Hepatocyte (in vitro differentiated cells): ENCODE measurements at regions not wholly inside any gene's neighbourhood (a gene's known extent, or its start where the extent isn't known, plus 50 kb on each side); places are given as distances from the start of the nearest gene placed in this dataset.

Experiments
- DNase-seq: peaks from one replicate; pipeline ENCODE4 v3.0.0-alpha.2; 2016; ENCODE audit warnings: low spot score
- H2AFZ ChIP-seq: fragments of 200-600 bp; sonication (generic); 2 replicates; pipeline ENCODE4 v1.6.0; 2016; ENCODE audit warnings: antibody characterized with exemption, mild to moderate bottlenecking
- H3K27ac ChIP-seq: fragments of 200-600 bp; sonication (generic); 2 replicates; pipeline ENCODE4 v1.5.1; 2016; ENCODE audit warnings: mild to moderate bottlenecking
- H3K27me3 ChIP-seq: fragments of 200-600 bp; sonication (generic); 2 replicates; pipeline ENCODE4 v1.6.1; 2016
- H3K36me3 ChIP-seq: fragments of 200-600 bp; sonication (generic); replicated peaks from 2 replicates; pipeline ENCODE4 v1.5.1; 2016; ENCODE audit warnings: low read depth; ENCODE audit not compliant: insufficient read depth
- H3K4me1 ChIP-seq: fragments of 200-600 bp; sonication (generic); 2 replicates; pipeline ENCODE4 v1.5.1; 2016; ENCODE audit warnings: mild to moderate bottlenecking, moderate library complexity; ENCODE audit not compliant: insufficient read depth
- H3K4me2 ChIP-seq: fragments of 200-600 bp; sonication (generic); 2 replicates; pipeline ENCODE4 v1.6.0; 2016
- H3K4me3 ChIP-seq: fragments of 200-600 bp; sonication (generic); 2 replicates; pipeline ENCODE4 v1.5.1; 2016; ENCODE audit warnings: mild to moderate bottlenecking
- H3K79me2 ChIP-seq: fragments of 200-600 bp; sonication (generic); 2 replicates; pipeline ENCODE4 v1.6.0; 2017; ENCODE audit warnings: mild to moderate bottlenecking
- H3K9me2 ChIP-seq: fragments of 200-600 bp; sonication (generic); replicated peaks from 2 replicates; pipeline ENCODE4 v1.6.0; 2017; ENCODE audit warnings: mild to moderate bottlenecking; ENCODE audit not compliant: insufficient read depth
- H3K9me3 ChIP-seq: fragments of 200-600 bp; sonication (generic); 2 replicates; pipeline ENCODE4 v1.5.1; 2016; ENCODE audit warnings: low read depth, mild to moderate bottlenecking
- H4K20me1 ChIP-seq: fragments of 200-600 bp; sonication (generic); 2 replicates; pipeline ENCODE4 v1.6.0; 2016; ENCODE audit warnings: mild to moderate bottlenecking; ENCODE audit not compliant: insufficient read depth, poor library complexity, severe bottlenecking
- EZH2 ChIP-seq: fragments of 200-600 bp; sonication (generic); IDR thresholded peaks from 2 replicates; pipeline ENCODE4 v1.6.1; 2016; ENCODE audit warnings: antibody characterized with exemption, mild to moderate bottlenecking, borderline replicate concordance
- EZH2phosphoT487 ChIP-seq: fragments of 200-600 bp; sonication (generic); IDR thresholded peaks from one replicate; pipeline ENCODE4 v1.6.1; 2018; ENCODE audit warnings: antibody characterized with exemption, mild to moderate bottlenecking, low read depth, moderate library complexity; ENCODE audit not compliant: unreplicated experiment, severe bottlenecking
- whole genome bisulfite sequencing: methylation state at CpG from one replicate; pipeline ENCODE4 v1.1.6; 2016; ENCODE audit warnings: low lambda C conversion rate; ENCODE audit errors: missing lambda C conversion rate; 5-methylcytosine and 5-hydroxymethylcytosine counted together
- TF ChIP-seq, protein P1 (sequence below): fragments of 200-600 bp; sonication (generic); IDR thresholded peaks from 2 replicates; pipeline ENCODE4 v1.5.1; 2016; ENCODE audit warnings: antibody characterized with exemption, mild to moderate bottlenecking; ENCODE audit not compliant: poor library complexity

DNA sequence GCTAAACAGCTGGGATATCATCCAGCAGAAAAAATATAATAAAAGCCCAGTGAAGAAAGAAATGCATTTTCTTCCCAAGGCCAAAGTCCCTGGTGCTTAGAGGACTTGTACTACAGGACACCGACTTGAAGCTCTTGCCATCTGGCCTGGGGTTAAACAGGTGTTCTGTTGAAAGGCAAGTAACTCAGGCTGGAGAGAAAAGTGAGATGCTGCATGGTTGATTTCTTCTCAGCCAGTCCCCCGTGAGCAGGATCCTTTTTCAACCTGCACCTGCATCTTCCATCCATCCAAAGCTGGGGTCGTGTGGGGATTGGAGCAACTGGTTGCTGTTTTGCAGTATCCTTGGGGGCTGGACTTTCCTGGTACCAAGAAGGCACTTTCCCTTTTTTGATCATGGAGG, 146.1 kb upstream of the RPS23 start:
- no peak for DNase-seq
- no peaks in the 10 kb centered on the region for H3K9me3 ChIP-seq
- H3K27me3 ChIP-seq = no peaks in the 10 kb centered on the region
- WGBS = 69% methylated on average over 3 of the region's 3 CpGs
- no peaks in the 10 kb centered on the region for H3K9me2 ChIP-seq
- no peak overlapping the region for H3K4me3 ChIP-seq
- no peak overlapping the region for H3K4me2 ChIP-seq
- H4K20me1 ChIP-seq = no peaks in the 10 kb centered on the region
- H3K79me2 ChIP-seq = no peaks in the 10 kb centered on the region
- H2AFZ ChIP-seq = no peak overlapping the region
- no peak overlapping the region for H3K27ac ChIP-seq
- TF ChIP-seq, protein P1, sequence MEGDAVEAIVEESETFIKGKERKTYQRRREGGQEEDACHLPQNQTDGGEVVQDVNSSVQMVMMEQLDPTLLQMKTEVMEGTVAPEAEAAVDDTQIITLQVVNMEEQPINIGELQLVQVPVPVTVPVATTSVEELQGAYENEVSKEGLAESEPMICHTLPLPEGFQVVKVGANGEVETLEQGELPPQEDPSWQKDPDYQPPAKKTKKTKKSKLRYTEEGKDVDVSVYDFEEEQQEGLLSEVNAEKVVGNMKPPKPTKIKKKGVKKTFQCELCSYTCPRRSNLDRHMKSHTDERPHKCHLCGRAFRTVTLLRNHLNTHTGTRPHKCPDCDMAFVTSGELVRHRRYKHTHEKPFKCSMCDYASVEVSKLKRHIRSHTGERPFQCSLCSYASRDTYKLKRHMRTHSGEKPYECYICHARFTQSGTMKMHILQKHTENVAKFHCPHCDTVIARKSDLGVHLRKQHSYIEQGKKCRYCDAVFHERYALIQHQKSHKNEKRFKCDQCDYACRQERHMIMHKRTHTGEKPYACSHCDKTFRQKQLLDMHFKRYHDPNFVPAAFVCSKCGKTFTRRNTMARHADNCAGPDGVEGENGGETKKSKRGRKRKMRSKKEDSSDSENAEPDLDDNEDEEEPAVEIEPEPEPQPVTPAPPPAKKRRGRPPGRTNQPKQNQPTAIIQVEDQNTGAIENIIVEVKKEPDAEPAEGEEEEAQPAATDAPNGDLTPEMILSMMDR = no peak
- TF ChIP-seq EZH2phosphoT487 (no peak), EZH2 (no peak)
- peaks cover 6% of the 10 kb centered on the region for H3K4me1 ChIP-seq
- no peaks in the 10 kb centered on the region for H3K36me3 ChIP-seq

DNA sequence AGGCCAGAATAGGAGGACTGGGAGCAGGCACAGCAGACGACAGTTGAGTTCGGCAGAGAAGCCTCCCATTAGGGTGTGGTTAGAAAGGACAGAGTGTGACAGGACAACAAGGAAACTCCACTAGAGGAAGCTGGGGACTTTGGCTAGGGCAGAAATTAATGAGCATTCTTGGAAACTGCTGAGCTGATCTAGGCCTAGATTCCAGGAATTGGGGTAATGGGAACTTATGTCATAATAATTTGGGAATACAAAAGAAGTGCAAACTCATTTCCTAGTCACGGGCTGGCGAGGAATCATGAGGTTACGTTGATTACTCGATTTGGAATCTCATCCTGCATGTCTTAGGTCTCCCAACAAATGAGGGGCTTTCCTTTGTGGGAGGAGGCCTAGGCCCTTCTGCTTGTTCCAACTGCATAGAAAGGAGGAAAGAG, 144.6 kb upstream of the RPS23 start:
- Histone ChIP-seq H4K20me1 (no peaks in the 10 kb centered on the region), H3K4me2 (no peak overlapping the region), H3K27ac (no peak overlapping the region), H3K9me3 (no peaks in the 10 kb centered on the region), H3K36me3 (no peaks in the 10 kb centered on the region), H3K4me1 (peaks cover 14% of the 10 kb centered on the region), H3K4me3 (no peak overlapping the region), H2AFZ (no peak overlapping the region), H3K27me3 (no peaks in the 10 kb centered on the region), H3K9me2 (no peaks in the 10 kb centered on the region), H3K79me2 (no peaks in the 10 kb centered on the region)
- WGBS = 84% methylated on average over 6 of the region's 6 CpGs
- DNase-seq = no peak
- TF ChIP-seq EZH2phosphoT487 (no peak), EZH2 (no peak)
- TF ChIP-seq, protein P1 = no peak

DNA sequence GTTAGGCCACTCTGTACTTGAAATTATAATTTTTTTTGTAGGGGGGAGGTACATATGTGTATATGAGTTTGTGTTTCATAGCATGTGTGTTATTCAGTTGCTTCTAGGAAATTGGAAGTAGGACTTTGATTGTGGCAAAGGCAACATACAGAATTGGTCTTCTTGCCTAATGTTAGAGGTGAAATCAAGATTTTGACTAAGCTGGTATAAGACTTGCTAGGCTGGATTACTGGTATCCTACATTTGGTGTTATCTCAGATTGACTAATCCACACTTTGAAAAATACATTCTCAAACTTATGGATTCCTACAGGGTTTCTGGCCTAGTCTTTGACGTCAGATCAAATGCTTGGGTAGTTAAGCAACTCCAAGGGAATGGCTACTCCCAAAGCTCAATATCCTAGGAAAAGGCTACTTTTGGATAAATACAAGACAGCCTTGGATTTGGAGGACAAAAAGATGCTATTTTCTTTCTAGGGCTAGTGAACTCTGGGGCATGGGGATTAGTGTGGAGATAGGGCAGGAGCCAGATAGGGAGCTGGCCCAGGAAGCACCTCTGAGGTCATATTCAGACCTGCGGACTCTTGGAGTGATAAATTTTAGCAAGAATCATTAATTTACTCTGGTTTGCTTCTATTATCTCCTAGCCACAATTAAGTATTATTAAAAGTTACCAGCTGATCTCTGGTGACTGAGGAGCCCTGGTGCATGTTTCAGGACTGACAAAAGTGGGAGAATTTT, 144.0 kb upstream of the RPS23 start:
- DNase-seq = no peak
- TF ChIP-seq EZH2phosphoT487 (no peak), EZH2 (no peak)
- TF ChIP-seq, protein P1 = no peak
- WGBS = 64% methylated on average over 2 of the region's 2 CpGs
- H3K36me3 ChIP-seq = no peaks in the 10 kb centered on the region
- no peaks in the 10 kb centered on the region for H3K27me3 ChIP-seq
- no peaks in the 10 kb centered on the region for H3K79me2 ChIP-seq
- H3K9me2 ChIP-seq = no peaks in the 10 kb centered on the region
- H3K27ac ChIP-seq = no peak overlapping the region
- no peak overlapping the region for H2AFZ ChIP-seq
- no peaks in the 10 kb centered on the region for H4K20me1 ChIP-seq
- no peaks in the 10 kb centered on the region for H3K9me3 ChIP-seq
- peaks cover 15% of the 10 kb centered on the region for H3K4me1 ChIP-seq
- H3K4me2 ChIP-seq = no peak overlapping the region
- no peak overlapping the region for H3K4me3 ChIP-seq
